ENCODE measurements at regions not wholly inside any gene's neighbourhood (a gene's known extent, or its start where the extent isn't known, plus 50 kb on each side); places are given as distances from the start of the nearest gene placed in this dataset.

- Histone ChIP-seq H3K4me3 (no peak overlapping the region), H3K27me3 (replicated peaks; ENCODE audit: insufficient read depth) (no peaks in the 10 kb centered on the region), H3K27ac (no peak overlapping the region), H3K36me3 (no peaks in the 10 kb centered on the region), H3K4me1 (ENCODE audit: control insufficient read depth in 1 of 2, low read depth in 2 of 2) (peaks cover 0 to 6% of the 10 kb centered on the region in 2 donors), H3K9me3 (no peaks in the 10 kb centered on the region)
- no peak for TF ChIP-seq CTCF (IDR thresholded peaks at IDR 0.05)
- no peak for ATAC-seq (ENCODE audit: insufficient number of reproducible peaks, low FRiP score, low read depth)
- no peak for DNase-seq (ENCODE audit: low spot score)
Measured at GRCh38 chr11:26244207-26244606, 87.7 kb upstream of the ANO3 start.

GRCh38 chr11:26245046-26245445 lies 86.9 kb upstream of the ANO3 start:
- H3K4me3 ChIP-seq, result no peak overlapping the region
- H3K36me3 ChIP-seq, result no peaks in the 10 kb centered on the region
- ATAC-seq (ENCODE audit: insufficient number of reproducible peaks, low FRiP score, low read depth) (no peak), DNase-seq (ENCODE audit: low spot score) (no peak)
- H3K4me1 ChIP-seq (ENCODE audit: control insufficient read depth in 1 of 2, low read depth in 2 of 2), result peaks cover 0 to 6% of the 10 kb centered on the region in 2 donors
- no peaks in the 10 kb centered on the region for H3K9me3 ChIP-seq
- no peak overlapping the region for H3K27ac ChIP-seq
- H3K27me3 ChIP-seq (replicated peaks; ENCODE audit: insufficient read depth), result no peaks in the 10 kb centered on the region
- TF ChIP-seq CTCF (IDR thresholded peaks at IDR 0.05), result no peak

GRCh38 chr11:26247340-26247739 lies 84.6 kb upstream of the ANO3 start:
- no peak overlapping the region for H3K27ac ChIP-seq
- DNase-seq (ENCODE audit: low spot score) (no peak), ATAC-seq (ENCODE audit: insufficient number of reproducible peaks, low FRiP score, low read depth) (no peak)
- no peak overlapping the region for H3K4me3 ChIP-seq
- no peaks in the 10 kb centered on the region for H3K27me3 ChIP-seq (replicated peaks; ENCODE audit: insufficient read depth)
- no peaks in the 10 kb centered on the region for H3K36me3 ChIP-seq
- H3K4me1 ChIP-seq (ENCODE audit: control insufficient read depth in 1 of 2, low read depth in 2 of 2), result peaks cover 0 to 6% of the 10 kb centered on the region in 2 donors
- no peak for TF ChIP-seq CTCF (IDR thresholded peaks at IDR 0.05)
- no peaks in the 10 kb centered on the region for H3K9me3 ChIP-seq

GRCh38 chr11:26248661-26249060 lies 83.3 kb upstream of the ANO3 start:
- H3K4me3 ChIP-seq, result no peak overlapping the region
- ATAC-seq (ENCODE audit: insufficient number of reproducible peaks, low FRiP score, low read depth), result no peak
- H3K36me3 ChIP-seq, result no peaks in the 10 kb centered on the region
- no peak overlapping the region for H3K27ac ChIP-seq
- H3K9me3 ChIP-seq, result no peaks in the 10 kb centered on the region
- DNase-seq (ENCODE audit: low spot score), result no peak
- H3K4me1 ChIP-seq (ENCODE audit: control insufficient read depth in 1 of 2, low read depth in 2 of 2), result peaks cover 0 to 6% of the 10 kb centered on the region in 2 donors
- no peak for TF ChIP-seq CTCF (IDR thresholded peaks at IDR 0.05)
- H3K27me3 ChIP-seq (replicated peaks; ENCODE audit: insufficient read depth), result no peaks in the 10 kb centered on the region

- H3K4me1 ChIP-seq (ENCODE audit: control insufficient read depth in 1 of 2, low read depth in 2 of 2), result no peaks in the 10 kb centered on the region
- H3K36me3 ChIP-seq, result no peaks in the 10 kb centered on the region
- no peak overlapping the region for H3K27ac ChIP-seq
- DNase-seq (ENCODE audit: low spot score), result no peak
- H3K27me3 ChIP-seq (replicated peaks; ENCODE audit: insufficient read depth), result no peaks in the 10 kb centered on the region
- no peak overlapping the region for H3K4me3 ChIP-seq
- no peaks in the 10 kb centered on the region for H3K9me3 ChIP-seq
- no peak for TF ChIP-seq CTCF (IDR thresholded peaks at IDR 0.05)
- ATAC-seq (ENCODE audit: insufficient number of reproducible peaks, low FRiP score, low read depth), result no peak
Measured at GRCh38 chr11:26254378-26254777, 77.6 kb upstream of the ANO3 start.

Measured in thoracic aorta (tissue), 2 donors.